Ecto neural progenitor cell (in vitro differentiated cells): ENCODE measurements at regions not wholly inside any gene's neighbourhood (a gene's known extent, or its start where the extent isn't known, plus 50 kb on each side); places are given as distances from the start of the nearest gene placed in this dataset.
"Not testable (repeated sequence)": the region's sequence is repeated elsewhere in the genome, so short reads cannot be mapped to it uniquely, and the experiment has no call there.

ENCODE experiments used
- DNase-seq: peaks from one replicate; pipeline ENCODE4 v3.0.0-alpha.2; 2018; ENCODE audit warnings: low spot score

DNA sequence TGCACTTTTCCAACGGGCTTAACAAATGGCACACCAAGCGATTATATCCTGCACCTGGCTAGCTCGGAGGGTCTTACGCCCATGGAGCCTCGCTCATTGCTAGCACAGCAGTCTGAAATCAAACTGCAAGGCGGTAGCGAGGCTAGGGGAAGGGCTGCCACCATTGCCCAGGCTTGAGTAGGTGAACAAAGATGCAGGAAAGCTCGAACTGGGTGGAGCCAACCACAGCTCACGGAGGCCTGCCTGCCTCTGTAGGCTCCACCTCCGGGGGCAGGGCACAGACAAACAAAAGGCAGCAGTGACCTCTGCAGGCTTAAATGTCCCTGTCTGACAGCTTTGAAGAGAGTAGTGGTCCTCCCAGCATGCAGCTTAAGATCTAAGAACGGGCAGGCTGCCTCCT, 365.4 kb downstream of the MMUT start:
- not testable (repeated sequence) for DNase-seq

DNA sequence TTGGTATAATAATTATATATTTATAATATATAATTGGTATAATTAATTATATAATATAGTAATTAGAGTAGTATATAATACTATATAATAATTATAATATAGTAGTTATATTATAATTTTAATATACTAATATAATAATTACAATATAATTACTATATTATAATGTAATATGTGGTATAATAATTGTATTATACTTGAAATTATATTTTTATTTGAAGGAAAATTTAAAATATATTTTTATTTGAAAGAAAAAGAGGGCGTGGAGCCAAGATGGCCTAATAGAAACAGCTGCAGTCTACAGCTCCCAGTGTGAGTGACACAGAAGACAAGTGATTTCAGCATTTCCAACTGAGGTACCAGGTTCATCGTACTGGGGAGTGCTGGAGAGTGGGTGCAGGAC, 365.9 kb downstream of the MMUT start:
- no peak for DNase-seq

DNA sequence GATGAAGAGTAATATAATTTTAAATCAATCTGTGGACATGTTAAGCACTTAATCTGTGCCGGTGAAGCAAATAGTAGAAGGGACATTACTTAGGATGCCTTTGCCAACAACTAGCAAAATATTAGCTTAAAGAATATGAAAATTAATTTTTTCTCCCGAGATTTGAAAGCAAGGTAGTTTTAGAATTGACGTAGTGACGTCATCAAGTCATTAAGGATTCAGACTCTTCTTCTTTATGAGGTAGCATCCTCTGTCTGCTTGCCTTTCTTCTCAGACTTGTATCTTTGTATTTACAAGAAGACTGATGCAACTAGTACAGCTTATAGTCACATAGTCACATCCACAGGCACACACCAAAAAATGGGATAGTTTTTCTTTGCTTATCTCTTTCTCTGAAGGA, 374.4 kb downstream of the MMUT start:
- no peak for DNase-seq

DNA sequence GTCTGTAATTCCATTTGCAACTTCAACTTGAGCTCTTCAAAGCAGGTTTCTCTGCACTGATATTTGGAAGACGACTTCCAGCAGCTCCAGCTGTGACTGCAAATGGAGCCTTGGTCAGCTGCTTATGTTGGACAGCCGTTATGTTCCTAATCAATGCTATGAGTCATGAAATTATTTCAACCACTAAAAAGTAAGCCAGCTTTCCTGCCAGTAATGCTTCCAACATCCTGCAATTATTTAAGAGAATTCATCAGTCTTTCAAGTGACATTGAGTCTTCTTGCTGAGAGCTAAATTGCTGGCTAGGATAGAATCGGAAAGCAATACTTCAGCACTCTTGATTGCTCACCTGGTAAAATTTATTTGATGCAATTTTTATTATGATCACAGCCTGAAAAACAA, 375.7 kb downstream of the MMUT start:
- no peak for DNase-seq

DNA sequence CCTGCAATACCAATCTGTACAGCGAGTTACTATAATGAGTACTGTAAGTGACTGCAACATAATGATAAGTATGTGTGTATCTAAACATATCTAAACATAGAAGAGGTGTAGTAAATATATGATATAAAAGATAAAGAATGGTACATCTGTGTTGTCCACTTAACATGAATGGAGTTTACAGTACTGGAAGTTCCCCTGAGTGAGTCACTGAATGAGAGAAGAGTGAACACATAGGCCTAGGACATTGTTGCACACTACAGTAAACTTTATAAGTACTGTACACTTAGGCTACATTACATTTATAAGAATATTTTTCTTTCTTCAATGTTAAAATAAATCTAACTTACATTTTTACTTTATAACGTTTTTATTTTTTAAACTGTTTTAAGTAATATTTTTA, 380.4 kb downstream of the MMUT start:
- no peak for DNase-seq

DNA sequence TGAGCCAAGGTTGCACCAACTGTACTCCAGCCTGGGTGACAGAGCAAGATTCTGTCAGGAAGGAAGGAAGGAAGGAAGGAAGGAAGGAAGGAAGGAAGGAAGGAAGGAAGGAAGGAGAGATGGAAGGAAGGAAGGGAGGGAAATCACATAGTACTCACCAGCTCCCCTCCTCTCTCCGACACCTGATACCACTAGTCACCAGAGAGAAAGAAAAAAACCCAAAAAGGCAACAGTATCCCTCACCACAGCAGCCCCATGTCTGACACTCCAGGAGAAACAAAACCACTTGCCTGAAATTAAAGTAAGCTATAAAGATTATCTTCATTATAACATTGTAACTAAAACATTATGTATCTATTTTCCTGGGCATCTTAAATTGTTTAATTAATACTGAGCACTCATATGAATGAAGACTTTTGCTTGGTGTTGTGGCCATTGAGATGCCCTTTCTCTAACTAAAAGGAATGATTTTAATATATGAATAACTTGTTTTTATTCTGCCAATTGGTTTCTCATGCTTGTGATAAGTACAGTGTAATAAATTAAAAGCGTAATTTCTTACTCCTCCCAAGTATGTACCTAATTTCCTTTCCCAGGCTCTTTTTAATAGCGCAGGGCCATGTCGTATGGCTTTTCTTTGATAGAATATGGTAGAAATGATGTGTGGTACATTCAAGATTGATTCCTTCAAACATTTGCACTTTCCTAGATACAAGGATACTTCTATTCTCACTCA, 390.0 kb downstream of the MMUT start:
- no peak for DNase-seq

DNA sequence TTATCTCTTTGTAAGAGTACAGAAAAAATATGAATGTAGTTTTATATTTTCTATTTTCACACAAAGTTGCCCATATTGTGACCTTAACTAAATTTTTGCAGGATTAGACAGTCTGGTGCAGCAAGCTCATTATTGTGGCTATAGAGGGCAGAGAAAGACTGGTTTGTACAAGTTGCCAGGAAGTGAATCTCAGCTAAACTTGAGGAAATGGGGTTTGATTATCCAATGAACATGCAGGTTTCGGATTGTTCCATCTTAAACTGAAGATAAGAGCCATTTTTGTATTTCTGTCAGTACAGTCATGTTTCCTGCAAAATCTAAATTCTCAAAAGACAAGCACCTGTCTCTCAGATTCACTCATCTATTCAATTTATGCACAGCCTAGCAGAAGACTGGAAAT, 390.9 kb downstream of the MMUT start:
- DNase-seq: no peak

DNA sequence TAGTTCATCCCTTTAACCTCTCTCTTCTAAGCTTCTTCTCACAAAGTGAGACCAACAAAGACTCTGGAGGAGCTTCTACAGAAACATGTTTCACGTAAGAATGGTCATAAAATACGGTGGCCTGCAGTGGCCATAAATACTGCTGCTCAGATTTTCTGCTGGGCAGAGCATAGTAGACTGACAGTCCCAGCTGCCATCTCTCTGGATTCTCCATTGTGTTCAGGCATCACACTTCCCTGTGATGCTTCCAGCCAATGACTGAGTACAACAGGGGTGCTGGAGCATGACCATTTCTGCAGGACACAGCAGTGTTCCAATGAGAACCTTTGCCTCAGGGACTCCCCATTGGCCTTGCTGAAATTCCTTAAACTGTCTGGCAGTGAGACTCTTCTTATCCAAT, 392.6 kb downstream of the MMUT start:
- no peak for DNase-seq

DNA sequence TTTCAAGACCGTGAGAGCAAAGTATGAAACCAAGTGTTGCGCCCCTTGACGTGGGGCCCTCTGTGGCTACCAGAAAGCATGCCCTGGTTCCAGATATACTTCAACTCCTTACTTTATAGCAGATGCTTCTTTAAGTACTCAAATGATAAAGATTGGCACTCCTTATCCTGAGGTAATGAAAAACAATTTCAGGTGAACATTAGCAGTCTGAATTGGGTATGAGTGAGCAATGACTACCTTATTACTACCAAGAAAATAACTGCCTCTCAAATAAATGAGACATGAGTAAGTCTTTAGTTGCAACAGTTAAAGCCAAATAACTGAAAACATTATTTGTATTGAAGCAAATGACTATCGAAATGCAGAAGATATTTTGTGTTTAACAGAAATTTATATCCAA, 408.7 kb downstream of the MMUT start:
- DNase-seq: no peak

DNA sequence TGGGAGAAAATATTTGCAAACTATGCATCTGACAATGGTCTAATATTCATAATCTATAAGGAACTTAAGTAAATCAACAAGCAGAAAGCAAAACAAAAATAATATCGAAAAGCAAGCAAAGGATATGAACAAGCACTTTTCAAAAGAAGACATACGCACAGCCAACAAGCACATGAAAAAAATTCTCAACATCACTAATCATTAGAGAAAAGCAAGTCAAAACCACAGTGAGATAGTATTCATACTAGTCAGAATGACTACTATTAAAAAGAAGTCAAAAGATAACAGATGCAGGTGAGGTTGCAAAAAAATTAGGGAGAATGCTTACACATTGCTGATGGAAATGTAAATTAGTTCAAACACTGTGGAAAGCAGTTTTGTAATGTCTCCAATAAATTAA, 410.2 kb downstream of the MMUT start:
- no peak for DNase-seq

DNA sequence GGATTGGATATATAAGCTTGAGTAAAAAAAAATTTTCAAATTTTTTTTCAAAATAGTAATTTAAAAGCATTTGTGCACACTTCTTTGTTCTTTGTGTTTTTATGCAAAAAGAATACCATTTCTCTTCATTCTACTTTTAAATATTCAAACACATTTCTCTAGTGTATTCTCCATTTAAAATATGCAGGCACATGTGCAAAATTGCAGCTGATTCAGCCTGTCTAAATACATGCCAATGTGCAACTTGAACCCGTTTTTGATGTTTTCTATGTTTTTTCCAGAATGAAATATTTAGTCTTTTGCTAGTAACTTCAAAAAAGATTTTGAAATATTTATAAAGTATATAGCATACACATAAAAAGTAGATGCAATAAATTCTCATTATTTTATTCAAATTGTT, 411.8 kb downstream of the MMUT start:
- DNase-seq: no peak

DNA sequence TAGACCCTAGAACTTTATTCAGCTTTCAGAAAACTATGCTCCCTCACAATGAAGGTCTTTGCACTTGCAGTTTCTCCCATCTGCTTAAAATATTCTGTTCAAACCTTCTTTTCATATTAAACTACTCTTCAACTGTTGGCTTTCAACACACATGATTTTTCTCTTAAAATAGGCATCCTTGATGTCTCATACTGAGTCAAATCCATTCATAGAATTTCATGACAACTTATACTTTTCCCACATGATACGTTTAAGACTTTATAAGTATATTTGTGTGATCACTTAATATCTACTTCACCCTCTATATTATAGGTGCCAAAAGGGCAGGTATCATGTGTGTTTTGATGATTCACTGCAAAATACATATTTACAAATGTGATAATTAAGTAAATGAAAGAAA, 412.5 kb downstream of the MMUT start:
- DNase-seq: no peak

DNA sequence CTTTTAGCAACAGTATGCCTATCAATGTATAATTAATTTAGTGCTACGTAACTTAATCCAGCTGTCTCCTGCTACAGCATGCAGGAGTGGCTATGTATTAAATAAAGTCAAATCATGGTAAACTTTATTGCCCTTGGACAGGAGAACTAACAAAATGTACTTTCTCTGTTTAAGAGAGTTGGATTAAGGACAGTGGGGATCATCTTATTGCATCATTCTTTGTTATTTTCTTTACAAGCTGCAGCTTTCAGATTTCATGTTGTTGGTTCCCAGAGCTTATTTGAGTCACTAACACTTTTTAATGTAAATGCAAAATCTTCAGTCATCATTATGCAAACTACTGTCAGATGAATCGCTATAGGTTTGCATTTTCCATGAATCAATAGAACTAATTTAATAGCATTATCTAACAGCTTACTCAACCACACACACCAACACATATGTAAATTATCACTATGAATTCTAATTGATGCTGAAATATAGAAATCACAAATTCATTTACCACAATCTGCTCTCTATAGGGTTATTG, 424.7 kb downstream of the MMUT start:
- DNase-seq: no peak

DNA sequence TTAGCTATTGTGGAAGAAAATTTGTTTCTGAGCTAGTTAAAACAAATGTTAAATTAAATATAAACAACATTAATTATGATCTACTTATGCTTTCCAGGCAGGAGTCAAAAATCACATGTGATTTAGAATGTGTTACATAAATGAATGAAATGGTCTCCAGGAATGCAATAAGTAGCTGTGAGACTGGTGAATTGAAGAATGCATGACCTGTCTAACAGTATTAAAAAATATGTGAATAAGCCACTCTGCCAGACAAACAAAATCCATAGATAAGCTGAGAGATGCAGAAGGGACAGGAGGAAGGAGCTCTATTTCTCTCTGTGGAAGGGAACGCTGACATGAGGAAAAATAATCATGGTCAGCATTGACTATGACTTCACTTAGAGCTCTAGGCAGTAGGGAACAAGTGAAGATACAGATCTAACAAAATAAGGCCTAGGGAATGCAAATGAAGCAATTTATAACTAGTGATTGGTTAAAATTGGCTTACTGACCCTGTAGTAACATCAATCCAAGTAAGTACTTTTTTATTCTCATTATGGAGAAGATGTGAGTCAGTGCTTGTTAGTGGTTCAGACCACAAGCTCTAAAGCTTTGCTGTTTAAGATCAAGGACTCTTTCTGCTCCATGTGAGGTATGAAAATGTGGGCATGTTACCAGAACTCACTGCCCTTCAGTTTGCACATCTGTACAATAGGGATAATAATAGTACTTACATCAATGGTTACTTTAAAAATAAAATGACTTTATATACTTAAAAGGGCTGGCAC, 432.6 kb downstream of the MMUT start:
- DNase-seq: no peak

DNA sequence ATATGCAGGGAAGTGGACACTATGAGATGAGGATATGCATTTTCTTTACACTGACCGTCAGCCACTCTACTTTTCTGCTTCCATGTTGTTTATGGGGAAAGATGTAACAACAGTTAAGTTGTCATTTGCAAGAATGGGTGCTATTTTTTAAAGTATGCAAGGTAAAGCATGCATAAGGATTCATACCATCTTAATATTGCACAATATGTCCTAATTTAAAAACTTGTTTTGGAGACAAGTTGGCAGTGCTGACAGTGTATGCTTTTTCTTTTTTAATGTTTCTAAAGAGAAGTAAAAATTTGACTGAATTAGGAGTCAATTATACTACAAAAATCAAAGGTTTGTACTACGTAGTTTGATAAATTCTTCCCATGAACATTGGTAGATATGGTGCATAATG, 435.4 kb downstream of the MMUT start:
- no peak for DNase-seq

DNA sequence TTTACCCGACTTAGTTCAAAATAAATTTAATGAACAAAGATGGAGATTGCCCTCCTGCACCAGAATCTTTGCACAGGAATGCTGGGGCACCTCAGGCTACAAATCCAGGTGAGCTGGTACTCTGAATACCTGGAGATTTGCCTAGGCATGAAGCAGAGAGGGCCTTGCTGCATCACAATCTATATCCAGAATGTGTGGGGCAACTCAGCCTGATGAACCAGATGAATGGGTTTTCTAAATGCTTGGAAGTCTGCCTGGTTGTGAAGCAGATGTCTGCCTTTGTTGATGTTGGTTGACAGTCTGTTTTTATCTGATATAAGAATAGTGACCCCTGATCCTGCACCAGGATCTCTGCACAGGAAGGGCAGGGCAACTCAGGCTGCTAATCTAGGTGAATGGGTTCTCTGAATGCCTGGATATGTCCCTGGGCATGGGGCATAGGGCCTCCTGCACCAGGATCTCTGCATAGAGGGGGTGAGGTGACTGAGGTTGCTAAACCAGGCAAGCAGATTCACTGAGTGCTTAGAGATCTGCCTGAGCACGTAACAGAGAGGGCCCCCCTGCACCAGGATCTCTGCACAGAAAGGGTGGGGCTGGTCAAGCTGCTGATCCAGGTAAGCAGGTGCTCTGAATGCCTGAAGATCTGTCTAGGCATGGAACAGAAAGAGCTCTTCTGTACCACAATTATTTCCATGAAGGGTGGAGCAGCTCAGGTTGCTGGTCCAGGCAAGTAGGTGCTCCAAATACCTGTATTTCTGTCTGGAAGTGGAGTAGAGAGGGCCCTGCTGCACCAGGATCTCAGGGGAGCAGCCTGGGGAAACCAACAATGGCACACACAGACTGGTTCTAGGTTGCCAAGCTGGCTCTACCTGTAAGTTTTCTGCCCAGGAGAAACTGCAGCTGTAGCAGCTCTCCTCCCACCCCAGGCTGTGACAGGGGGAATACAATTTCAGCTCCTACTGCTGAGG, 437.5 kb downstream of the MMUT start:
- DNase-seq: no peak

DNA sequence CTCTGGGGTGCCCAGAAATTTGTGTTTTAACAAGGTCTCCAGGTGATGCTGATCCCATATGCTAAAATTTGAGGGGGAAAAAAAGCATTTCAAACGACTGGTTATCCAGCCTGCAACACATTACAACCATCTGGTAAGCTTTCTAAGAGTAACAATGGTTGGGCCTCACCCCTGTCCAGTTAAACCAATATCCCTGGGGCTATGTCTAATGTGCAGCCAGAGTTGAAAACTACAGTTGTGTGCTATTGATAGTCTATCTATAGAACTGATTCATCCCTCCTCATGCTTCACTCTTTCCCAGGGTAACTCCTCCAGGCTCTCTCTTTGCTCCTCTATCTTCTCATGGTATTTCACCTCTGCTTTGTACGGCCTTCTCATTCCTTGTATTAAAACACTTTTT, 458.3 kb downstream of the MMUT start:
- no peak for DNase-seq

DNA sequence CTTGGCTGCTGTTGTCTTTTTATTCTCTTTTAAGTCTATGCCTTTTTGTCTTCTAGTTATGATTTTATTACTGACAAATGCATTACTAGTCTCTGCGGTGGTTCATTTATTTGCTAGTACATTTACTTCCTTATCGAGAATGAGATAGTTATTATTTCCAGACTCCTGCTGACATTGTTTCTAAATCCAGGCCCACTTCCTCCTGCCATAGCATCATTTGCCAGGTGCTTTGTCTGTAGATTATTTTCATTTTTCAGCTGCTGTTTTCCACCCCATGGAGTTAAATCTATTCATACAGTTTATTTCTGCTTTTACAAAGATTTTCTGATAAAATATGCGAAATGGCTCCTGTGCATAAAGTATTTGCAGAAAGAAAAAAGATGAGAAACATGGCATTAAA, 459.7 kb downstream of the MMUT start:
- DNase-seq: no peak

DNA sequence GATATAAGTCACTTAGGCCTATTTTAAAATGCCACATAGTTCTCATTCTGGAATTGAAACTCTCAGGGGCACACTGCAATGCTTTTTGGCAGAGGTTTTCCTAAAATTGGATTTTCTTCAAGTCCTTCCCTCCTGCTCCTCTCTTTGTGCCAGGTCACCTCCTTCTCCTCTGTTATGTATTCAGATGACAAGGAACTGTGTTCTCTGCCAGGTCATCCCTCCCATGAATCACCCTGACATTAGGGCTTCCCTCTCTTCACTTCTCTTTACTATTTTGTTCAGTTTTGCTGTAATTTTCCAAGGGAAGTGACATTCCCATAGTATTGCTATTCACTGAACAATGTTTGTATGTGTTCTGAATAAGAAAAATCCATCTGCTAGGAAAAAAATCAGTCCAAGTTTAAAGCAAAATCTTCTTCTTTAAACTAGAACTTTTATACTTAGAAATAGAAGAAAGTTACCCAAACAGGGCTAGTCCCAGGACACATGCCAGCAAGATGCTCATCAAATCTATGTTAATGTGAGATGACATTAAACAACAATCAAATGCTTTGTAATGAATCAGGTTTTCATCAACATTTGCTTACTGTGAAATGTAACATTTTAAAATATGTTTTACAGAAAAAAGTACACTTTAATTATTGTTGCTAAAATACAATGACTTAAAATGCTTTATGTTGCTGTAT, 461.1 kb downstream of the MMUT start:
- DNase-seq: no peak

DNA sequence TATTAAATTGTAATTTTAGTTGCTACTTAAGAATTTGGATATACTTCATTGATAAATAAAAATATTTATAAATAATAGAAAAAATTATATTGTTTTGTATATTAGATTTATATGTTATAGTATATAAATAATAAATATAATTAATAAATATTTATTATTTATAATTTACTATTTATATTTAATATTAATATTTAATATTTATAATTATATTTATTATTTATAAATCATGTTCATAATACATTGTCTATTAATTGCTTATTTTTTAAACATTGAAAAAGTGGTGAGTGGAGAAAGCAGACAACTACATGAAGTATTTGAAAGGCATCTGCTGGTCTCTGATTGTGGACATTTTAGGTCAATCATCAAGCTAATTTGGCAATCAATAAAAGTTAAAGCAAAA, 464.5 kb downstream of the MMUT start:
- DNase-seq: no peak

DNA sequence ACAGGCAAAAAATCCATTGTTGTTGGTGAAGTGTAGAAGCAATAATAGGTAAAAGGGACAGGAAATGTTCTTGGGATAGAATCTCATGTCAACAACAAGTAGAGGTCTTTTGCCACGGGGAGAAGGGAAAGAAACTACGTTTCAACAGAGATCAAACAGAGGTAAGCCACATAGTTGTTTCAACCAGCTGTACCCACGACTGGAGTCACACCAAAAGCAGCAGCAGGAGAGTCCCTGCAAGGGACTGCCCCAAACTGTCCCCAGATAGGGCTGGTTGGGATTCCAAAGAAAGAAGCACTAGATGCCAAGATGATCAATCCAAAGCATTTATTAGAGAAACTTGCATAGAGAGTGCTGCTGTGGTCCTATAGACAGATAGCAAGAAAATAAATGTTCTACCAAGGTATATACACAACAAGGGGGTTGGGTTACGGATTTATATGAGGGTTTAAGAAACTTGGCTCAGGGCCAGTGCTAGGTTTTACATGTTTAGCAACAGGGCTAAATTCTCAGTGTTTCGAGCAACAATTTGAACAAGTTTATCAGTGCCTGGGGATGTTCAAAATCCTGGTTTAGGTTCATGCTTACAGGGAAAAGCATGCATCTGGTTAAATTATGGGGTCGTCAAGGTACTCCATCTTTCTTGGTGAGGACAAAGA, 466.5 kb downstream of the MMUT start:
- DNase-seq: no peak
